DOHH2 (cell line): ENCODE measurements at regions not wholly inside any gene's neighbourhood (a gene's known extent, or its start where the extent isn't known, plus 50 kb on each side); places are given as distances from the start of the nearest gene placed in this dataset.

ENCODE experiments used
- H3F3A ChIP-seq: fragments of 200-600 bp; sonication (generic), shearing (Covaris generic); 2 replicates; pipeline ENCODE4 v1.6.0; 2016; ENCODE audit warnings: antibody characterized with exemption, mild to moderate bottlenecking; ENCODE audit not compliant: control insufficient read depth, insufficient read depth
- H3K27ac ChIP-seq: fragments of 200-600 bp; sonication (generic); 2 replicates; pipeline ENCODE4 v1.5.1; 2014; ENCODE audit warnings: low read depth, mild to moderate bottlenecking, low read length, moderate library complexity
- H3K27me3 ChIP-seq: fragments of 200-600 bp; sonication (generic); 2 replicates; pipeline ENCODE4 v1.6.1; 2014; ENCODE audit warnings: mild to moderate bottlenecking, low read length, mixed read lengths; ENCODE audit not compliant: control insufficient read depth
- H3K36me3 ChIP-seq: fragments of 200-600 bp; sonication (generic); 2 replicates; pipeline ENCODE4 v1.6.1; 2014; ENCODE audit warnings: mild to moderate bottlenecking, low read length, moderate library complexity, mixed read lengths; ENCODE audit not compliant: control insufficient read depth
- H3K4me1 ChIP-seq: fragments of 200-600 bp; sonication (generic); 2 replicates; pipeline ENCODE4 v1.6.1; 2014; ENCODE audit warnings: mild to moderate bottlenecking, low read length, mixed read lengths; ENCODE audit not compliant: control insufficient read depth
- H3K4me2 ChIP-seq: fragments of 200-600 bp; sonication (generic); 2 replicates; pipeline ENCODE4 v1.6.0; 2014; ENCODE audit warnings: mild to moderate bottlenecking, low read length, moderate library complexity
- H3K4me3 ChIP-seq: fragments of 200-600 bp; sonication (generic); 2 replicates; pipeline ENCODE4 v1.5.1; 2014; ENCODE audit warnings: mild to moderate bottlenecking, low read length, mixed read lengths
- H3K79me2 ChIP-seq: fragments of 200-600 bp; sonication (generic); 2 replicates; pipeline ENCODE4 v1.6.1; 2014; ENCODE audit warnings: mild to moderate bottlenecking, low read length, mixed read lengths; ENCODE audit not compliant: control insufficient read depth
- H3K9me2 ChIP-seq: fragments of 200-600 bp; sonication (generic); replicated peaks from 2 replicates; pipeline ENCODE4 v1.6.1; 2014; ENCODE audit warnings: mild to moderate bottlenecking, low read length, mixed read lengths; ENCODE audit not compliant: control insufficient read depth
- H3K9me3 ChIP-seq: fragments of 200-600 bp; sonication (generic); 2 replicates; pipeline ENCODE4 v1.6.1; 2014; ENCODE audit warnings: antibody characterized with exemption, low read length, mixed read lengths; ENCODE audit not compliant: control insufficient read depth, insufficient read depth
- H4K20me1 ChIP-seq: fragments of 200-600 bp; sonication (generic); 2 replicates; pipeline ENCODE4 v1.6.0; 2014; ENCODE audit warnings: low read depth, mild to moderate bottlenecking, antibody characterized with exemption, low read length, moderate library complexity; ENCODE audit not compliant: control insufficient read depth, insufficient read depth
- CTCF ChIP-seq: fragments of 200-600 bp; sonication (generic); IDR thresholded peaks from one replicate; pipeline ENCODE4 v1.5.1; 2014; ENCODE audit warnings: antibody characterized with exemption, mild to moderate bottlenecking, low read depth, low read length; ENCODE audit not compliant: poor library complexity, severe bottlenecking
- EZH2phosphoT487 ChIP-seq: fragments of 200-600 bp; sonication (generic); IDR thresholded peaks from 2 replicates; pipeline ENCODE4 v1.6.1; 2017; ENCODE audit warnings: borderline replicate concordance, mild to moderate bottlenecking, antibody characterized with exemption, low read length, moderate library complexity, mixed read lengths

- Histone ChIP-seq H3K9me2 (no peaks in the 10 kb centered on the region), H3K4me3 (no peak overlapping the region), H3K4me2 (no peak overlapping the region), H3K9me3 (no peaks in the 10 kb centered on the region), H3K4me1 (no peaks in the 10 kb centered on the region), H3K36me3 (no peaks in the 10 kb centered on the region), H3K27me3 (no peaks in the 10 kb centered on the region), H4K20me1 (no peaks in the 10 kb centered on the region), H3K27ac (no peak overlapping the region), H3F3A (no peaks in the 10 kb centered on the region), H3K79me2 (no peaks in the 10 kb centered on the region)
- no peak for TF ChIP-seq EZH2phosphoT487
- TF ChIP-seq CTCF, result no peak
Observed at GRCh38 chr10:83272666-83273434, 866.5 kb upstream of the GHITM start.

GRCh38 chr10:83274088-83274487 lies 865.2 kb upstream of the GHITM start:
- no peaks in the 10 kb centered on the region for H3K36me3 ChIP-seq
- H3K4me1 ChIP-seq, result no peaks in the 10 kb centered on the region
- no peaks in the 10 kb centered on the region for H3F3A ChIP-seq
- H3K4me3 ChIP-seq, result no peak overlapping the region
- no peaks in the 10 kb centered on the region for H3K27me3 ChIP-seq
- H3K9me2 ChIP-seq, result no peaks in the 10 kb centered on the region
- TF ChIP-seq EZH2phosphoT487 (no peak), CTCF (no peak)
- H3K4me2 ChIP-seq, result no peak overlapping the region
- H3K79me2 ChIP-seq, result no peaks in the 10 kb centered on the region
- H4K20me1 ChIP-seq, result no peaks in the 10 kb centered on the region
- H3K27ac ChIP-seq, result no peak overlapping the region
- H3K9me3 ChIP-seq, result no peaks in the 10 kb centered on the region

- Histone ChIP-seq H3K79me2 (no peaks in the 10 kb centered on the region), H3K4me2 (no peak overlapping the region), H3F3A (no peaks in the 10 kb centered on the region), H3K9me2 (no peaks in the 10 kb centered on the region), H3K4me1 (no peaks in the 10 kb centered on the region), H3K27ac (no peak overlapping the region), H3K9me3 (no peaks in the 10 kb centered on the region), H3K4me3 (no peak overlapping the region), H3K36me3 (no peaks in the 10 kb centered on the region), H3K27me3 (no peaks in the 10 kb centered on the region), H4K20me1 (no peaks in the 10 kb centered on the region)
- no peak for TF ChIP-seq CTCF
- TF ChIP-seq EZH2phosphoT487, result no peak
Observed at GRCh38 chr10:83276971-83277370, 862.3 kb upstream of the GHITM start.
